GM23338 (cell line): ENCODE measurements at regions not wholly inside any gene's neighbourhood (a gene's known extent, or its start where the extent isn't known, plus 50 kb on each side); places are given as distances from the start of the nearest gene placed in this dataset.

Experiments
- ATAC-seq: fragments of 200-7000 bp; cut with Tn5 transposase; 3 replicates; pipeline ENCODE4 v1.9.1; 2020
- DNase-seq: peaks from one replicate; pipeline ENCODE4 v3.0.0-alpha.2; 2015; ENCODE audit warnings: low spot score
- H2AFZ ChIP-seq: fragments of 200-600 bp; sonication (generic); 2 replicates; pipeline ENCODE4 v1.8.0; 2016; ENCODE audit warnings: antibody characterized with exemption, mild to moderate bottlenecking, moderate library complexity
- H3F3A ChIP-seq: fragments of 200-600 bp; sonication (generic); replicated peaks from 2 replicates; pipeline ENCODE4 v1.8.0; 2017; ENCODE audit warnings: antibody characterized with exemption, mixed run types, low read depth
- H3K27ac ChIP-seq: fragments of 200-600 bp; sonication (generic); 2 replicates; pipeline ENCODE4 v1.6.1; 2016; ENCODE audit warnings: low read depth
- H3K27me3 ChIP-seq: fragments of 200-600 bp; sonication (generic); 2 replicates; pipeline ENCODE4 v1.8.0; 2016; ENCODE audit warnings: mild to moderate bottlenecking, mixed run types, moderate library complexity; ENCODE audit not compliant: insufficient read depth
- H3K36me3 ChIP-seq: fragments of 200-600 bp; sonication (generic); 2 replicates; pipeline ENCODE4 v1.8.0; 2016; ENCODE audit warnings: mild to moderate bottlenecking; ENCODE audit not compliant: insufficient read depth
- H3K4me1 ChIP-seq: fragments of 200-600 bp; sonication (generic); 2 replicates; pipeline ENCODE4 v1.8.0; 2016; ENCODE audit warnings: mild to moderate bottlenecking, moderate library complexity; ENCODE audit not compliant: insufficient read depth
- H3K4me2 ChIP-seq: fragments of 200-600 bp; sonication (generic); 2 replicates; pipeline ENCODE4 v1.7.1; 2017; ENCODE audit warnings: mixed run types
- H3K4me3 ChIP-seq: fragments of 200-600 bp; sonication (generic); 2 replicates; pipeline ENCODE4 v1.6.1; 2016; ENCODE audit warnings: mixed run types
- H3K79me2 ChIP-seq: fragments of 200-600 bp; sonication (generic); replicated peaks from 2 replicates; pipeline ENCODE4 v1.8.0; 2017; ENCODE audit warnings: mild to moderate bottlenecking; ENCODE audit not compliant: insufficient read depth
- H3K9me2 ChIP-seq: fragments of 200-600 bp; sonication (generic); 2 replicates; pipeline ENCODE4 v1.8.0; 2017; ENCODE audit not compliant: insufficient read depth
- H4K20me1 ChIP-seq: fragments of 200-600 bp; sonication (generic); replicated peaks from 2 replicates; pipeline ENCODE4 v1.8.0; 2017; ENCODE audit warnings: mild to moderate bottlenecking; ENCODE audit not compliant: insufficient read depth
- H3K27ac Mint-ChIP-seq: 2 replicates; pipeline ENCODE4 v1.8.0; 2020; ENCODE audit warnings: inconsistent platforms, mild to moderate bottlenecking, moderate library complexity, mixed read lengths
- H3K27me3 Mint-ChIP-seq: 3 replicates; pipeline ENCODE4 v1.8.0; 2022; ENCODE audit warnings: low read depth, mild to moderate bottlenecking, moderate library complexity, mixed read lengths, inconsistent platforms; ENCODE audit not compliant: insufficient read depth, poor library complexity
- H3K36me3 Mint-ChIP-seq: 3 replicates; pipeline ENCODE4 v1.8.0; 2021; ENCODE audit warnings: low read depth, mild to moderate bottlenecking, inconsistent platforms, moderate library complexity, mixed read lengths
- H3K4me1 Mint-ChIP-seq: 3 replicates; pipeline ENCODE4 v1.8.0; 2020; ENCODE audit warnings: mild to moderate bottlenecking, inconsistent platforms, mixed read lengths
- H3K4me3 Mint-ChIP-seq: 3 replicates; pipeline ENCODE4 v1.8.0; 2021; ENCODE audit warnings: moderate library complexity, mild to moderate bottlenecking, inconsistent platforms, mixed read lengths
- H3K9me3 Mint-ChIP-seq: 3 replicates; pipeline ENCODE4 v1.8.0; 2020; ENCODE audit warnings: moderate library complexity, mild to moderate bottlenecking, inconsistent platforms, mixed read lengths
- CREB1 ChIP-seq: fragments of 250-450 bp; sonication (Bioruptor Pico); IDR thresholded peaks from 2 replicates; pipeline ENCODE4 v1.5.0; 2020; ENCODE audit warnings: low read depth, mild to moderate bottlenecking, moderate library complexity
- CTCF ChIP-seq, 2 experiments: fragments of 200-600 bp in 1 of 2; sonication (generic) in 1 of 2; conservative IDR thresholded peaks; 2 replicates each; pipeline versions ENCODE4 v1.5.1 to v1.6.1; 2016 to 2017; ENCODE audit warnings: antibody characterized with exemption in 2 of 2, low read depth in 2 of 2, mild to moderate bottlenecking in 2 of 2, moderate library complexity in 1 of 2
- EZH2 ChIP-seq: fragments of 200-600 bp; sonication (generic); IDR thresholded peaks from one replicate; pipeline ENCODE4 v1.8.0; 2017; ENCODE audit warnings: antibody characterized with exemption, mild to moderate bottlenecking, low read depth; ENCODE audit not compliant: unreplicated experiment
- EZH2phosphoT487 ChIP-seq: fragments of 200-600 bp; sonication (generic); IDR thresholded peaks from one replicate; pipeline ENCODE4 v1.8.1; 2018; ENCODE audit warnings: antibody characterized with exemption; ENCODE audit not compliant: unreplicated experiment
- NANOG ChIP-seq: IDR thresholded peaks from 2 replicates; pipeline ENCODE4 v1.6.1; 2016; ENCODE audit warnings: antibody characterized with exemption, borderline replicate concordance
- POLR2AphosphoS5 ChIP-seq: IDR thresholded peaks from 2 replicates; pipeline ENCODE4 v1.6.1; 2016; ENCODE audit warnings: antibody characterized with exemption, low read depth
- REST ChIP-seq: IDR thresholded peaks from one replicate; pipeline ENCODE4 v1.6.1; 2018; ENCODE audit warnings: antibody characterized with exemption; ENCODE audit not compliant: unreplicated experiment
- STAT1 ChIP-seq: IDR thresholded peaks from one replicate; pipeline ENCODE4 v1.6.1; 2016; ENCODE audit warnings: antibody characterized with exemption; ENCODE audit not compliant: unreplicated experiment
- ZNF114 ChIP-seq: fragments of 250-450 bp; sonication (Bioruptor Pico); IDR thresholded peaks from 2 replicates; pipeline ENCODE4 v1.5.0; 2020; ENCODE audit warnings: mild to moderate bottlenecking, moderate library complexity
- ZNF331 ChIP-seq: fragments of 250-450 bp; sonication (Bioruptor Pico); IDR thresholded peaks from 2 replicates; pipeline ENCODE4 v1.5.0; 2020; ENCODE audit warnings: low read depth, mild to moderate bottlenecking, moderate library complexity

- TF ChIP-seq CTCF (conservative IDR thresholded peaks at IDR 0.05; ENCODE audit: low read depth in 2 of 2) (no peak), NANOG (no peak), EZH2phosphoT487 (no peak), ZNF114 (CRISPR knock-in tag) (no peak)
Observed at GRCh38 chr4:165774326-165774725, 98.7 kb upstream of the TLL1 start (continued).

DNA sequence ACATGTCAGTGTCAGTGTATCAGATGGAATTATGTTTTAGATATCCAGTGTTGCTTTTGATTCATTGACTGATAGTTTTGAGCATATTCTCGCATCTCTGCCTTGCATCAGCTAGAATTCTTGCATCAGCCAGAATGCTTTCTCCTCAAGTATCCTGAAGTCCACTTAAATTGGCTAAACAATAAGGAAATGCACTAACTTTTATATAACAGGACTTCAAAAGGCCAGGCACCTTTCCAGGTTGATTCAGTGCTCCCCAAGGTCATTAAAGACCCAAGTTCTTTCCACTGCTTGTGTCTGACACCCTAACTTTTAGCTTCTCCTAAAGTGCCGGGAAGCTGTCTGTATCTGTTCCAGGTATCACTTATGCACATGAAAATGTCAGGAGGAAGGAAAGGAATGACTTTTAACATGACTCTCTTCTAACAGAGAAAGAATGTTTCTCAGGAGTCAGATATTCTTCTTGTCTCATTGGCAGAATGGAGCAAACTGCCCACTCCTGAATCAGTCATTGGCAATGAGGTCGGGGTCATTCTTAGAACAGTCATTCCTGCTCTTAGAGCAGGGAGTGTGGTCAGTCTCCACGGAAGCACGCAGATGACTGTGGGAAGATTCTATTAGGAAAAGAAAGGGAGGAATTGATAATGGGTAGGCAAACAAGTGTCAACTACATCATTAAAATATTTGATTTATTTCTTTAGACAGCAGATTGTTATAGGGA lies 92.9 kb upstream of the TLL1 start:
- H3K4me1 ChIP-seq, result peaks cover 10% of the 10 kb centered on the region
- no peaks in the 10 kb centered on the region; the same call in 2 of the 3 replicates for H3K36me3 Mint-ChIP-seq
- TF ChIP-seq CTCF (conservative IDR thresholded peaks at IDR 0.05; ENCODE audit: low read depth in 2 of 2), result no peak
- no peak for TF ChIP-seq REST
- no peak for TF ChIP-seq CREB1 (CRISPR knock-in tag)
- no peak for TF ChIP-seq POLR2AphosphoS5
- TF ChIP-seq STAT1, result no peak
- no peak for TF ChIP-seq EZH2
- TF ChIP-seq EZH2phosphoT487, result no peak
- TF ChIP-seq ZNF331 (CRISPR knock-in tag), result no peak
- H3K4me2 ChIP-seq, result no peak overlapping the region
- H3K9me3 Mint-ChIP-seq, result peaks cover 7% of the 10 kb centered on the region; the same call in 1 of the 3 replicates
- ATAC-seq (no peak), DNase-seq (no peak)
- no peak overlapping the region; the same call in 1 of the 2 replicates for H3K27ac Mint-ChIP-seq
- H3K36me3 ChIP-seq, result no peaks in the 10 kb centered on the region
- no peaks in the 10 kb centered on the region for H3K27me3 ChIP-seq
- no peak overlapping the region for H3K4me3 ChIP-seq
- peaks cover 7% of the 10 kb centered on the region for H3K4me1 Mint-ChIP-seq
- no peak overlapping the region; the same call in 1 of the 2 replicates for H2AFZ ChIP-seq
- H3K27ac ChIP-seq, result no peak overlapping the region
- H3K27me3 Mint-ChIP-seq, result no peaks in the 10 kb centered on the region
- no peaks in the 10 kb centered on the region for H3K79me2 ChIP-seq
- H3K9me2 ChIP-seq, result no peaks in the 10 kb centered on the region
- no peaks in the 10 kb centered on the region for H3F3A ChIP-seq
- no peaks in the 10 kb centered on the region for H4K20me1 ChIP-seq
- no peak overlapping the region for H3K4me3 Mint-ChIP-seq
